ACHN (cell line): ENCODE measurements at regions not wholly inside any gene's neighbourhood (a gene's known extent, or its start where the extent isn't known, plus 50 kb on each side); places are given as distances from the start of the nearest gene placed in this dataset.
"Not testable (repeated sequence)": the region's sequence is repeated elsewhere in the genome, so short reads cannot be mapped to it uniquely, and the experiment has no call there.

Experiments used
- DNase-seq: peaks from one replicate; pipeline ENCODE4 v3.0.0-alpha.2; 2015
- in situ Hi-C: cut with HindIII; loops from 2 replicates; pipeline ENCODE4 v1.10.0; 2017; ENCODE audit warnings: low sequenced_read_pairs, low pct_ligation_motif_present, low pct_unique_long_range_greater_than_20kb

DNA sequence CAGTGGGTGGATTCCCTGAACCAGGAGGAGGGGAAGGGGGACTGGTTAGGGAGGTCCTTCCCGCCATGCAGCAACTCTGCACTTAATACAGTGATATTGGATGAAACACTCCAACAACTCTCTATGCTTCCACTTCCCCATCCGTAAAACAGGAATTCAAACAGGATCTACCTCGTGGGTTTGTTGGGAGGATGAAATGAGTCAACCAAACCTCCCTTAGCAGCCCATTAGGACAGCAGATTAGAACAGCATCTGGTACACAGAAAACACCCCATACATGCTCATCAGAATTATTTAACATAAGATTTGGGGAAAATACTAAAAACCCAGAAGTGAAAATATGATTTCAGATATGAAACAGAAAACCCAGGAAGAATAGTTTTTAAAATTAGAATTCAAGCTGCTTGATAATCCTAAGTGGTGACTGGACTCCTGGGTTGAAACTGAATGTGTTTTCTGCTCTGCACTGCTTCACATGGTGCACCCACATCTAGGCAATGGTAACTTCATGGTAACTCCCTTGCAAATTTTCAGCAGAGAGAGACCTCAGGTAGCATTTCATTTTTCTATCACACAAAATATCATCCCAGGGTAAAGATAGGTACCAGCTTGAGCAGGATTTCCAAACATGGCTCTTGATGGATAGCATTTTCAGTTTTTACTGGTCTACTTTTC lies 326.8 kb upstream of the FRG2C start:
- in situ Hi-C loops: no loop called here
- no peak for DNase-seq

DNA sequence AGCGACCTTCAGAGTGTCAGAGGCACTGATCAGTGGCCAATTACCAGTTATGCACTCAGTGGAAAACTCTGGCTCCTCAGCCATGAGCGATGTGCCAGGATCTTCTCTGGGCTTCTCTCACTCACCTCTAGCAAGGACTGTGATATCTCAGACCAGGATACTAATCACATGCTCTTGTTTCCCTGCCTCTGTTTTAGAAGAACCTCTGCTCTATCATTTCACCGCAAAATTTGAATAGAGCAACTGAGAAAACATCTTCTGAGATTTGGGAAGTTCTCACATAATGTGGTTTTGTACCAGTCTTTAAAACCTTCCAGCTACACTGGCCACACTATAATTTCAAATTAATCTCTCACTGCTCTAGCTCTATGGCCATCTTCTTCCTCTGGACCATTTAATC lies 325.8 kb upstream of the FRG2C start:
- no peak for DNase-seq
- in situ Hi-C loops: no loop called here

DNA sequence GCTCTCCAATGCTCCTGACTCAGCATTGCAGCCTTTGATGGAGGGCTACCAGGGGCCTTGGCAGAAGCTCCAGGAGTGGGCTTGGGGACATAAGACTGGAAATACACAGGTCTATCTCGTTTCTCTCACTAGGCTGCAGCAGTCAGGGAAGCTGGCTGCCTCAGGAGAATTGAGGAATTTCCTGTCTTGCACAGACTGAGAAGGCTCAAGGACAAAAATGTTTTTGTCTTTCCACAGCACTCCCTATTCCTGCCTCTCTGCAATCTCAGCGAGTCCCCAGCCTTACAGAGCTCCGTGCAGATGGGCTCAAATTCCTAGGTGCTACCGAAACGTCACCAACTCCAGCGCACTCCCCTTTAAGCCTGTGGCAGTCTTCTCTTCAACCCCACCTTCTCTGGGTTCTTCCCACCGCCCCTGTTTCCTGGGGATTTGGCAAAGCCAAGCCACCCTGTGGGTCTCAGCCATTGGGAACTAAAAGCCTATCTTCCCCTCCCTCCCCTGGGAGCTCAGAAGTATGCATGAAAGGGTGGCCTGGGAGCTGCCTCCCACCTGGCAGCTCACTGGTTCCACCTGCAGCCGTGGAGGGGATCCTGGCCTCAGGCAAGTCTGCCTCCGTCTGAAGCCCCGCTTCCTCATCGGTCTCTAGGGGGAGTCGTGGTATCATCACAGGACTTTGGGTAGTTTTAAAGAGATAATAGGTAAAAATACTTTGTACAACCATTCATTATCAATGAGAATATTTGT lies 322.6 kb upstream of the FRG2C start:
- in situ Hi-C loops: no loop called here
- DNase-seq: no peak

DNA sequence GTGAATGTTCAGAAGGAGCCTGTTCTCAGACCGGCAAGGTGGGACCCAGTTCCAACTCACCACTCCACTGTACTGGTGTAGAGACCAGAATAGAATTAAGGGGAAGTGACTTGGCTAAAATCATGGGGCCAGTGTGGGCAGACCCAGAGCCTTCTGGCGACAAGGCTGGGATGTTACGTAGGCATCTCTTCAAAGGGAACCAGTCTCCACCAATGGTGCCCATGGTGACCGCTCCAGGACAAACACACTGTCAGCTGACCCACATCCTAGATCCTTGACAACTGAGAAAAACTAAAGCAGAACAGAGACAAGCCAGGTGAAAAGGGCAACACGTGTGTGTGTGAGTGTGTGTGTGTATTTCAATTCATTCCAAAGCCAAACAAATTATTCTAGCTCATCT lies 321.7 kb upstream of the FRG2C start:
- in situ Hi-C loops: no loop called here
- no peak for DNase-seq

DNA sequence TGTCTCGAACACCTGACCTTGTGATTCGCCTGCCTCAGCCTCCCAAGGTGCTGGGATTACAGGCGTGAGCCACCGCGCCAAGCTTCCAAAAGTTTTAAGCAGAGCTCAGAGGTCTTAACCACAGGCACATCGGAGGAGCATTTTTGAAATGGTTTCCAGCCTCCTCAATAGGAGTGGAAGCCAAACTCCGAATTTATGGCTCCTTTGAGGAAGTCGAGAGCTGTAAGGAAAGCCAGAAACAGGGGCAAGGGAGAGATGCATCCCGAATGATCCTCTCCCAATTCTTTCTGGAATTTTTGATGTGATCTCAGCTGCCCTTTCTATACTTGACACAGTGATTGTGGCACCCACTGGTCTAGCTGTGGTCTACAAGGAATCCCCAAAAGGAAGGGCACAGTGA lies 313.6 kb upstream of the FRG2C start:
- in situ Hi-C loops, DNase-seq: not testable (repeated sequence)

GRCh38 chr3:75362086-75362784 lies 301.9 kb upstream of the FRG2C start:
- in situ Hi-C loops, DNase-seq: not testable (repeated sequence)

GRCh38 chr3:75372964-75373363 lies 291.2 kb upstream of the FRG2C start:
- DNase-seq, in situ Hi-C loops: not testable (repeated sequence)

DNA sequence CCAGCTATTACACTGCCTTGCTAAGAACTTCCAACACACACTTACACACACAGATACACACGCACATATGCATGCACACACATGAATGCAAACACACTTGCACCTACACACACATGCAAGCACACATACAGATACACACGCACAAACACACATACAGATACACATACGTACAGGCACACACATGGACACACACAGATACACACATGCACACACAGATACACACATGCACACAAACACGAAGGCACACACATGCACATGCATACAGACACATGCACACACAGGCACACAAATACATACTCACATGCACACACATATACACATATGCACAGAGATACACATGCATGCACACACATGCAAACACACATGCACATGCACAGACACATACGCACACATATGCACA lies 284.3 kb upstream of the FRG2C start:
- DNase-seq, in situ Hi-C loops: not testable (repeated sequence)

GRCh38 chr3:75380276-75380771 lies 283.8 kb upstream of the FRG2C start:
- in situ Hi-C loops: no loop called here
- DNase-seq: no peak

GRCh38 chr3:75384016-75384415 lies 280.1 kb upstream of the FRG2C start:
- DNase-seq, in situ Hi-C loops: not testable (repeated sequence)

- DNase-seq, in situ Hi-C loops: not testable (repeated sequence)
Observed at GRCh38 chr3:75388486-75389124, 275.5 kb upstream of the FRG2C start.

DNA sequence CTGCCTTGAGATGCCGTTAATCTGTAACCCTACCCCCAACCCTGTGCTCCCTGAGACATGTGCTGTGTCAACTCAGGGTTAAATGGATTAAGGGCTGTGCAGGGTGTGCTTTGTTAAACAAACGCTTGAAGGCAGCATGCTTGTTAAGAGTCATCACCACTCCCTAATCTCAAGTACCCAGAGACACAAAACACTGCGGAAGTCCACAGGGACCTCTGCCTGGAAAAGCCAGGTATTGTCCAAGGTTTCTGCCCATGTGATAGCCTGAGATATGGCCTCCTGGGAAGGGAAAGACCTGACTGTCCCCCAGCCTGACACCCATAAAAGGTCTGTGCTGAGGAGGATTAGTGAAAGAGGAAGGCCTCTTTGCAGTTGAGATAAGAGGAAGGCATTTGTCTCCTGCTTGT lies 270.8 kb upstream of the FRG2C start:
- DNase-seq, in situ Hi-C loops: not testable (repeated sequence)

DNA sequence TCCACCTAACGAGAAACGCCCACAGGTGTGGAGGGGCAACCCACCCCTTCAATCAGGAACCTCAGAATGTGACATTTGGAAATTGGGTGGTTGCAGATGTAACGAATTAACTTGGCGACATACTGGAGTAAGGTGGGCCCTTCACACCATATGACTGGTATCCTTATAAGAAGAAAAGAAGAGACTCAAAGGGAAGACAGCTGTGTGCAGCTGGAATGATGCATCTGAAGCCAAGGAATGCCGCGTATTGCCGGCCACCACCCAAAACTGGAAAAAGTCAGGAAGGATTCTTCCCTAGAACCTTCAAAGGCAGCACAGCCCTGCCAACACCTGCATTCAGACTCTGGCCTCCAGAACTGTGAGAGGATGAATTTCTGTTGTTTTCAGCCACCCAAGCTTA lies 270.0 kb upstream of the FRG2C start:
- DNase-seq, in situ Hi-C loops: not testable (repeated sequence)

DNA sequence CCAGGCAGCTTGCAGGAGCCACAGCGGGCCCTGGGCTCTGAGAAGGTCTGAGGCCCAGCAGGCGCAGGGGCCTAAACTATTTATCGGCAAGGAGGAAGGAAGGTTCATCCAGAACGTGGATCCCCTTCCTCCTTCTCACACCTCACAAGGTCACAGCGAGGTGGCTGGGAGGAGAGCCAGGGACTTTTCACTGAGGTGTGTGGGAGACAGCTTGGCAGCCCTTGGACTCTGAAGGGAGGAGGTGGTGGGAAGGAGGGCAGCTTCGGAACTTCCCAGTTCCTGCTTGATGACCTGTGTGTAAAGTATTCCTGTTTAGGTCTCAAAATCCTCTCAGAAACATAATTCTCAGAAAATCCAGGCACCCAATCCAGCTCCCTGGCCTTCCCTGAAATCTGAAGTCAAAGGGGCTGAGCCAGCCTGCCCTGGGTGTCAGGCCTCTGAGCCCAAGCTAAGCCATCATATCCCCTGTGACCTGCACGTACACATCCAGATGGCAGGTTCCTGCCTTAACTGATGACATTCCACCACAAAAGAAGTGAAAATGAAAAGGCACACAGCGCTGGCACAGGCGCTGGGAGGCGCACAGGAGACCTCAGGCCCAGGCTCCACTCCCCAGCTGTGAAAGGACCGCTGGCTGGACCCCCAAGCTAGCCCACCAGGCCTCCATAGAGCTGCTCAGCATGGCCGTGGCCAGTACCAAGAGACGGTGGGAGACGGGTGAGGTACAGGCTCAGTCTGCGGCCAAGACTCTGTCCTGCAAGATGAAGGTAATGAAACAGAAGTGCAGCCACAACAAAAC lies 269.4 kb upstream of the FRG2C start:
- DNase-seq, in situ Hi-C loops: not testable (repeated sequence)

DNA sequence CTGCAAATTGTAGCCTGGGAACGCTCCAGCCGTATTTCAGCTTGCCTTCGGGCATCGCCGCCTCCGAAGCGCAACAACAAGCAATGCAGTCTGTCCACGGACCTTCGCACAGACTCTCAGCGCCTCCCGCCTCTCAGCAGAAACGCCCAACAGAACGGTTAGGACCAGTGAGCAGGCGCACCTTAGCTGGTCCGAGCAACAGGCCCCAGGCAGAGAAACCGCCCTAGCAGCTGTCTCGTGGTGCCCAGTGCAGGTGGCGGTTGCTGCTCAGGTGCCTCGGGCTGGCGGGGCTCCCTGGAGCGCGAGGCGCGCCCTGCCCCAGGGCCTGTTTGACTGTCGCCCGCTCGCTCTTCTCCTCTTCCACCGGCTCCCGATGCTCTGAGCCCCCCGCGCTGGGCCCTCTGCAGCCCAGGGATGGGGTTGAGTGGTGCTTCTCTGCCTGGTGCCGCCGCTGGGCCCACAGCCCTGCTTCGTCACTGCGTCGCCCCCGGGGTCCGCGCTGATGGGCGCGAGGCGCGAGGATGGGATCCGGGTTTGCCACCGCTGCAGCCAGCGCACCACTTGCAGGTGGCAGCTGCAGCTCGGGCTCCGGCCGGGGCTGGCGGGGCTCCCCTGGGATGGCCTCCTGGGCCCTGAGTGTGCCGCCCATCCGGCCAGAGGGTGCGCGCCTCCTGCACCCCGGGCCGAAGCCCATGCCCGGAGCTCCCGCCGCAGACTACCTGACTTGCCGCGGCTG lies 268.4 kb upstream of the FRG2C start:
- in situ Hi-C loops: no loop called here

GRCh38 chr3:75396316-75396802 lies 267.8 kb upstream of the FRG2C start:
- in situ Hi-C loops: no loop called here
- DNase-seq: no peak

More for the DNA sequence above, 268.4 kb upstream of the FRG2C start:
- no peak for DNase-seq

- DNase-seq, in situ Hi-C loops: not testable (repeated sequence)
Observed at GRCh38 chr3:75397486-75397885, 266.6 kb upstream of the FRG2C start.
